Breast epithelium (tissue), 4 donors: ENCODE measurements at regions not wholly inside any gene's neighbourhood (a gene's known extent, or its start where the extent isn't known, plus 50 kb on each side); places are given as distances from the start of the nearest gene placed in this dataset.

ENCODE experiments used
- DNase-seq, 2 donors: peaks; one replicate each; pipeline ENCODE4 v3.0.0-alpha.2; 2019; ENCODE audit warnings: low spot score in 2 of 2
- H3K27ac ChIP-seq, 2 donors: fragments of 200-600 bp; sonication (generic) in 1 of 2; one replicate each; pipeline ENCODE4 v1.5.1; 2016 to 2019; ENCODE audit warnings: mild to moderate bottlenecking in 1 of 2
- H3K27me3 ChIP-seq, 2 donors: fragments of 200-600 bp; sonication (generic) in 1 of 2; one replicate each; pipeline versions ENCODE4 v1.5.1 to v1.6.0; 2017 to 2019; ENCODE audit warnings: control low read depth in 1 of 2, mild to moderate bottlenecking in 1 of 2
- H3K36me3 ChIP-seq: fragments of 200-600 bp; one replicate; pipeline ENCODE4 v1.5.1; 2019
- H3K4me1 ChIP-seq, 2 donors: fragments of 200-600 bp; sonication (generic); one replicate each; pipeline ENCODE4 v1.5.1; 2016 to 2019; ENCODE audit warnings: control low read depth in 1 of 2
- H3K4me3 ChIP-seq, 3 donors: fragments of 200-600 bp; sonication (generic); 1 replicate in 2 of 3; 2 replicates in 1 of 3; pipeline ENCODE4 v1.5.1; 2016 to 2019; ENCODE audit warnings: mild to moderate bottlenecking in 3 of 3, moderate library complexity in 2 of 3
- H3K9me3 ChIP-seq, 2 donors: fragments of 200-600 bp; sonication (generic) in 1 of 2; one replicate each; pipeline ENCODE4 v1.5.1; 2016 to 2019; ENCODE audit warnings: control low read depth in 1 of 2
- CTCF ChIP-seq, 3 donors: fragments of 450-650 bp; IDR thresholded peaks; one replicate each; pipeline ENCODE4 v1.5.1; 2016 to 2017; ENCODE audit warnings: antibody characterized with exemption in 3 of 3, mild to moderate bottlenecking in 3 of 3, moderate library complexity in 3 of 3
- POLR2A ChIP-seq: fragments of 450-650 bp; IDR thresholded peaks from one replicate; pipeline ENCODE4 v1.6.1; 2016; ENCODE audit warnings: antibody characterized with exemption, mild to moderate bottlenecking, moderate library complexity
- POLR2AphosphoS5 ChIP-seq, 3 donors: sonication (generic); formaldehyde crosslinking; IDR thresholded peaks; one replicate each; pipeline ENCODE4 v1.6.1; 2017; ENCODE audit warnings: antibody characterized with exemption in 3 of 3
- intact Hi-C: fragments of 100-400 bp; cut with DNase I; formaldehyde crosslinking; loops from one replicate; pipeline ENCODE4 v1.15.1; 2023; ENCODE audit warnings: low total_unique reads

- no peaks in the 10 kb centered on the region for H3K36me3 ChIP-seq
- no peaks in the 10 kb centered on the region for H3K9me3 ChIP-seq
- intact Hi-C loops: loop anchor here (5.0 kb wide), 1 partner anchor 415 kb away; no protein-coding TSS in a partner anchor
- H3K27me3 ChIP-seq: peaks cover 0 to 26% of the 10 kb centered on the region in 2 donors
- TF ChIP-seq POLR2A (no peak), POLR2AphosphoS5 (IDR thresholded peaks at IDR 0.05) (no peak), CTCF (IDR thresholded peaks at IDR 0.05) (no peak)
- H3K27ac ChIP-seq: no peak overlapping the region
- no peak for DNase-seq
- H3K4me1 ChIP-seq: no peaks in the 10 kb centered on the region
- H3K4me3 ChIP-seq: no peak overlapping the region
These were observed 1290.1 kb downstream of the TBC1D22A start for GRCh38 chr22:48052621-48052890.

- Histone ChIP-seq H3K27ac (no peak overlapping the region), H3K4me3 (no peak overlapping the region), H3K27me3 (peaks cover 0 to 21% of the 10 kb centered on the region in 2 donors), H3K9me3 (no peaks in the 10 kb centered on the region), H3K36me3 (no peaks in the 10 kb centered on the region), H3K4me1 (no peaks in the 10 kb centered on the region)
- DNase-seq: no peak
- TF ChIP-seq CTCF (IDR thresholded peaks at IDR 0.05): no peak
- no peak for TF ChIP-seq POLR2A
- TF ChIP-seq POLR2AphosphoS5 (IDR thresholded peaks at IDR 0.05): no peak
- intact Hi-C loops: loop anchor here (5.0 kb wide), 1 partner anchor 415 kb away; no protein-coding TSS in a partner anchor
These were observed 1289.6 kb downstream of the TBC1D22A start for GRCh38 chr22:48051796-48052620.

GRCh38 chr22:48050836-48051235 lies 1288.4 kb downstream of the TBC1D22A start:
- no peak for DNase-seq
- H3K36me3 ChIP-seq: no peaks in the 10 kb centered on the region
- no peak overlapping the region for H3K4me3 ChIP-seq
- H3K4me1 ChIP-seq: no peaks in the 10 kb centered on the region
- no peak for TF ChIP-seq POLR2AphosphoS5 (IDR thresholded peaks at IDR 0.05)
- TF ChIP-seq CTCF (IDR thresholded peaks at IDR 0.05): no peak
- TF ChIP-seq POLR2A: no peak
- no peaks in the 10 kb centered on the region for H3K9me3 ChIP-seq
- H3K27ac ChIP-seq: no peak overlapping the region
- H3K27me3 ChIP-seq: peaks cover 0 to 20% of the 10 kb centered on the region in 2 donors
- intact Hi-C loops: loop anchor here (5.0 kb wide), 1 partner anchor 416 kb away; no protein-coding TSS in a partner anchor

GRCh38 chr22:48049116-48049515 lies 1286.7 kb downstream of the TBC1D22A start:
- no peak overlapping the region for H3K27ac ChIP-seq
- H3K4me1 ChIP-seq: no peaks in the 10 kb centered on the region
- no peaks in the 10 kb centered on the region for H3K36me3 ChIP-seq
- intact Hi-C loops: no loop called here
- H3K9me3 ChIP-seq: no peaks in the 10 kb centered on the region
- H3K27me3 ChIP-seq: peaks cover 0 to 13% of the 10 kb centered on the region in 2 donors
- no peak for DNase-seq
- H3K4me3 ChIP-seq: no peak overlapping the region
- TF ChIP-seq CTCF (IDR thresholded peaks at IDR 0.05) (no peak), POLR2AphosphoS5 (IDR thresholded peaks at IDR 0.05) (no peak), POLR2A (no peak)

GRCh38 chr22:48047722-48048500 lies 1285.5 kb downstream of the TBC1D22A start:
- Histone ChIP-seq H3K36me3 (no peaks in the 10 kb centered on the region), H3K4me1 (no peaks in the 10 kb centered on the region)
- no peak for DNase-seq

More at GRCh38 chr22:48047722-48048500, 1285.5 kb downstream of the TBC1D22A start:
- Histone ChIP-seq H3K9me3 (no peaks in the 10 kb centered on the region), H3K4me3 (no peak overlapping the region), H3K27me3 (peaks cover 0 to 14% of the 10 kb centered on the region in 2 donors), H3K27ac (no peak overlapping the region)
- intact Hi-C loops: no loop called here
- no peak for TF ChIP-seq CTCF (IDR thresholded peaks at IDR 0.05)
- no peak for TF ChIP-seq POLR2A
- TF ChIP-seq POLR2AphosphoS5 (IDR thresholded peaks at IDR 0.05): no peak
